ENCODE measurements at regions not wholly inside any gene's neighbourhood (a gene's known extent, or its start where the extent isn't known, plus 50 kb on each side); places are given as distances from the start of the nearest gene placed in this dataset.

GRCh38 chr2:217244815-217245214, 385.0 kb upstream of the TNP1 start:
- DNase-seq (ENCODE audit: low read depth in 2 of 2), result no peak

DNA sequence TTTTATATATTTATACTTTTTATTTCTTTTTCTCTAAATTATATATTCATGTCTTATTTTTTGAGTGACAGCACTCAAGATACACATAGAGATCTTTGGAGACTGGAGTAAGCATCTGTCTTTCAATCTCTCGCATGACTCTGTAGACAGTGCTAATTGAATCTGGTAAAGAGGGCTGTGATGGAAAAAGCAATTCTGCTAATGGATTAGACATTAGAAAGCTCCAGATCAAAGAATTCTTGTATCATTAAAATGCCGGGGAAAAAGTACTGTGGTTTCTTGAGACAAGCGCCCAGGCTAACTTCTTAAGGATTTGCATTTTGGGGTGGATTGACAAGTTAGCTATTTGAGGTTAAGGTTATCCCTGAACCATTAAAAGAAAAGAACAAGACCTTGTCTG, 383.1 kb upstream of the TNP1 start:
- DNase-seq (ENCODE audit: low read depth in 2 of 2), result no peak

- no peak for DNase-seq (ENCODE audit: low read depth in 2 of 2)
Measured at GRCh38 chr2:217231724-217232123, 371.9 kb upstream of the TNP1 start.

DNA sequence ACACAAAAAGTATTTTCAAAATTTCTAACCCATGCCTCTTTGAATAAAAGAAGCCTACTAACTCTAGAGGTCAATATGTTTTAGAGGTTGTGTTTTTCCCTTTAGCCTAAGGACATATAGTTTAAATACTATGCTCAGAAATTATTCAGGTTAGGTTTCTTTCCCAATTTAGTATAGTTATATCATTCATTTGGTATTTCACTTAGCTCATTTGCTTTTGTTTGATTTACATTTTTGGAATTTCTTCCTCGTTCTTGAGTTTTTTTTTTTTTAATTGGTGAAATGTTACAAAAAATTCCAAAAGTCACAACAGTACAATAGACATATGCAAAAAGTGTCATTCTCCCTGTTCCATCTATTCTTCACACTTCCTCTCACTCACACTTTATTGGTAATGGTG, 371.3 kb upstream of the TNP1 start:
- DNase-seq (ENCODE audit: low read depth in 2 of 2), result no peak

- no peak for DNase-seq (ENCODE audit: low read depth in 2 of 2)
Measured at GRCh38 chr2:217228732-217229131, 368.9 kb upstream of the TNP1 start.

DNA sequence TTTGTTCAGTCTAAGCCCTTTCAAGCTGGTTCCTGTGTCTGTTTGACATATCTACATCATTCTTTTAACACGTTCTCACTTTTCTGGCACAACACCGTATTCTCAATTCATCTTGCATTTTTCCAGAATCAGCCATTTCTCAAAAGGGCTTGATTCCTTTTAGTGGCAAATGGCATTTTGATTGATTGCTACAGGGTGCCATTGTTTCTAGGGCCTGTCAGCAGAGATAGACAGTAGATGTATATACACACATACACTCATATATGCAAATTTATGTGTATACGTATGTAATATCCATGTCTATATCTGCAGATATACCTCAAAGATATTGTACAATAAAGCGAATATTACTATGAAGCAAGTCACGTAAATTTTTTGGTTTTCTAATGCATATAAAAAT, 367.9 kb upstream of the TNP1 start:
- no peak for DNase-seq (ENCODE audit: low read depth in 2 of 2)

GRCh38 chr2:217225596-217225995, 365.7 kb upstream of the TNP1 start:
- DNase-seq (ENCODE audit: low read depth in 2 of 2), result no peak

GRCh38 chr2:217223222-217223930, 363.5 kb upstream of the TNP1 start:
- peak; percentile 12 to 18 for DNase-seq (ENCODE audit: low read depth in 2 of 2)

DNA sequence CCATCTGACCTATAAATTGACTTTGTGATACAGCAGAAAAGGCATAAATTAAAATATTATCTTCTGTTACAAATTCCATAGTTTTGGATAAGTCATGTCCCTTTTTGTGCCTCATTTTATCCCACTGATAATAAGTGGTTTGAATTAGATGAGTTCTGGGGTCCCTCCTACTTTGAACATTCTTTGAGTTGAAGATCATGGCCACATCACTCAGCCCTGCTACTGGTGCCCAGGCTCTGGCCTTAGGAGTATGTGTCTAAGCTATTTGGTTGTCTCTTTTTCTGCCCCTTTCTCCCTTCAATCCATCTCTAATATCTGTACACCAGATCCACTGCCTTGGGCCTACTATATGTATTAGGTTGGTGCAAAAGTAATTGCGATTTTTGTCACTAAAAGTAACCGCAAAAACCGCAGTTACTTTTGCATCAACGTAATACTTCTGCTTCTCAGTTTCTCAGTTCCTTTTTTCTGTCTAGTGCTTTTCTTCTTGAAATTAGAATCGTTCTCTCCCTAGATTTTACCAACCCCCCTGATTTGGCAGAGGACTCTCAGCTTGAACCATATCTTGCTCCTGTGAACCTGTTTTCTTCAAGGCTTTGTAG, 362.5 kb upstream of the TNP1 start:
- no peak for DNase-seq (ENCODE audit: low read depth in 2 of 2)

DNA sequence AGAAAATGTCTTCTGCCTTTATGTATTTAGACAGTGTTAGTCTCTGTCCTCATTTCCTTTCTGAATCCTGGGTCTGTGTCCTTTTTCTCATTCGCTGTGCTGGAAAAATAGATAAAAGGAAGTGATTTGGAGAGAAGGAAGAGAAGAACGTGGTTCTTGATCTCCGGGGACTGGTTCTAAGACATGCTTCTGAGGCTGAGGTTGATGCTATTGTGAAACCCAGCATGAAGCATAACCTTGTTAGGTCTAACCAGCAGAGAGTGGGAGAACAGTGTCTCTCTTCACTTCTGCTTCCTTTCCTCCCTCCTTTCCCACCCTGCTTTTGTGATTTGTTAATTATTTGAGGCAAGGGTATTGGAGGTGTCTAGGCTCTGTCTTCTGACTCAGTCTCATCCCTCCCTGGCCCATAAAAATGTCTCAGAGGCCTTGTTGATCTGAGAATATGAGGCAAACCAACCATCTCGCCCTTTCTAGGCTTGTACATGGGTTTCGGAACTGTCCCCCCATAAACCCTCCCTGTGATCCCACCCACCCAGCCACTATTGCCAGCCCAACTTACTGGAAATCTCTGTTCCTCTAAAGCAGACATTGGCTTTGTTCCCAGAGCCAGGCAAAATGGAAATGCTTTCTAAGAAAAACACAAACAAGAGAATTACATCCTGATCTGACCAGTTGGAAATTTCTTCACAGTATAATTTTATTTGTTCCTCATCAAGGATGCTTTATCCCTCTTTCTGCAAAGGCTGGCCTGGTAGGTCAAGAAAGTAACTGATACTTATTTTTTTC, 360.6 kb upstream of the TNP1 start:
- no peak for DNase-seq (ENCODE audit: low read depth in 2 of 2)

GRCh38 chr2:217219164-217219520, 359.3 kb upstream of the TNP1 start:
- no peak for DNase-seq (ENCODE audit: low read depth in 2 of 2)

GRCh38 chr2:217218269-217219163, 358.7 kb upstream of the TNP1 start:
- DNase-seq (ENCODE audit: low read depth in 2 of 2), result no peak

- DNase-seq (ENCODE audit: low read depth in 2 of 2), result no peak
Measured at GRCh38 chr2:217216982-217217381, 357.1 kb upstream of the TNP1 start.

- DNase-seq (ENCODE audit: low read depth in 2 of 2), result no peak
Measured at GRCh38 chr2:217216316-217216715, 356.5 kb upstream of the TNP1 start.

DNA sequence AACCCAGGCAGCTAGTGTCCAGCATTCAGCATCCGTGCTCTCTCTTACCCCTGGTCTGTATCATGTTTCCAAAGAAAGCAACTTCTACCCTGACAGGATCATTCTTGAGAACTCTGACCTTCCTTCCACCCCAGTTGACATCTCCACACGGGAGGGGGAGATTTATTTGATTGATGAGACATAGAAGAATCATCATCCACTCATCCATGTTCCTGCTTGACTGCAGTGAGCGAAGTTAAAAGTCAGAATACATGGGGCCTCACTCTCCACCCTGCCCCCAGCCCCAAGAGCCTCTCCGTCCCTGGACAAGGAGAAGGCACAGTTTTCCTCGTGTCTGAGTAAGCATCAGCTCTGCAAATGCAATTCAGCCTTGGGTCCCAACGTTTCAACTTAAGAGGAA, 356.0 kb upstream of the TNP1 start:
- no peak for DNase-seq (ENCODE audit: low read depth in 2 of 2)

DNA sequence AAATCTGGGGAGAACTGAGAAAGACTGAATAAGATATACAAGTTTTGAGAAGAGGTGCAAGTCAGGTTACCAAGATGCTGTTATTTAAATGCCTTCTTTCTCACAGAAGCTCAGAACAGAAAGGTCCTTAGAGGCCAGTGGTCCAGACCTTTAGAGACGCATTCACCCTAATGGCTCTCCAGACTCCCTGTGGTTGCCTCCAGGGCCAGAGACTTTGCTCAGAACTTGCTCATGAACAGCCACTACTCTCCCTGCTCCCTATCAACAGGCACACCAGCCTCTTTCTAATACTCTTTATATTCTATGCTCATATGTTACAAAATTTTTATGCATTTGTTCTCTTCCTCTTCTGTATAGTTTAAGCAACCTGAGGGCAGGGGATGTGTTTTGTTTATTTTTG, 349.0 kb upstream of the TNP1 start:
- DNase-seq (ENCODE audit: low read depth in 2 of 2), result no peak

- DNase-seq (ENCODE audit: low read depth in 2 of 2), result no peak
Measured at GRCh38 chr2:217207699-217208010, 347.8 kb upstream of the TNP1 start.

GRCh38 chr2:217206907-217207698, 347.2 kb upstream of the TNP1 start:
- DNase-seq (ENCODE audit: low read depth in 2 of 2), result no peak

DNA sequence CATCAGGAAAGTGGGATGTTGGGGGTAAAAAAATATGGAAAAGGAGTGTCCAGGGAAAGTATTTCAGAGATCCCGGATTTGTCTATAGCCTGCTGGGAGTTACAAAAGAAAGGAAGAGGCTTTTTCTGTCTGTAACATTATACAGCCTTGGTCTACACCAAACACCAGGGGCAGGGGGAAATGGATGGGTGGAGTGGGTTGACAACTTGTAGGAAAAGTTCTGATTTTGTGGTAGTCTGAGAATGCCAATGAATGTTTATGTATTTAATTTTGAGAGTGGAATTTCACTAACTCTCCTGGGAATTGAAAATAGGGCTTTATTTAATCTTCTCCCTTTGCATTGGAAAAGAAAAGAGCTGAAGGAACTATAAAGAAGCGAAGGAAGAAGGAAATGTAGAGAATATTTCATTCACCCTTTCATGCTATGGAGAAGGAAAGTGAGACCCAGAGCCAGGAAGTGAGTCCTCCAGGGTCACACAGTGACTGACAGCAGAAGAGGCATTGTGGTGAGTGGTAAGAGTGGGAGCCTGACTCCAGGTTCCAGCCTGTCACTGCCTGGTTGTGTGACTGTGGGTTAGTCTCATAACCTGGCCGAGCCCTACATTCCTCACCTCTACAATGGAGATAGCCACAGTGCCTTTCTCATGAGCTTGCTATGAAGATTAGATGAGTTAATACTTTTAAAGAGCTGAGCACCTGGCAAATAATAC, 346.3 kb upstream of the TNP1 start:
- DNase-seq (ENCODE audit: low read depth in 2 of 2), result no peak

GRCh38 chr2:217204358-217204757, 344.5 kb upstream of the TNP1 start:
- DNase-seq (ENCODE audit: low read depth in 2 of 2), result no peak

DNA sequence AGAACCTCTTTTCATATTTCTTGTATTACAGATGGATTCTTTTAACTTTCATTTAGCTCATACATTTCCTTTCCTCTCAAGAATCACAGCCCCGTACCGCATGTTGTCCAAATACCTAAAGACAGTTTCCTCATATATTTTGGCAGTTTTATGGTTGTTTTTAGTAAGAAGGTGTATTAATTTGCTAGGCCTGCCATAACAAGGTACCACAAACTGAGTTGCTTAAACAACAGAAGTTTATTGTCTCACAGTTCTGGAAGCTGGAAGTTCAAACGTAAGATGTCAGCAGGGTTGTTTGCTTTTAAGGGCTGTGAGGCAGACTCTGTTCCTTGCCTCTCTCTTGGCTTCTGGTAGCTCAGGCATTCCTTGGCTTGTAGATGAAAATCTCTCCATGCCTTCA, 343.2 kb upstream of the TNP1 start:
- no peak for DNase-seq (ENCODE audit: low read depth in 2 of 2)
